ENCODE measurements at regions not wholly inside any gene's neighbourhood (a gene's known extent, or its start where the extent isn't known, plus 50 kb on each side); places are given as distances from the start of the nearest gene placed in this dataset.

- TF ChIP-seq CTCF (IDR thresholded peaks at IDR 0.05), result no peak
- no peak for TF ChIP-seq POLR2A (IDR thresholded peaks at IDR 0.05)
Observed at GRCh38 chr9:79962150-79962549, 390.4 kb downstream of the TLE4 start.

All from adrenal gland (tissue), 5 donors.